K562 (cell line): ENCODE measurements at regions not wholly inside any gene's neighbourhood (a gene's known extent, or its start where the extent isn't known, plus 50 kb on each side); places are given as distances from the start of the nearest gene placed in this dataset.

Source experiments
- CBFA2T3 ChIP-seq: fragments of 450-650 bp; IDR thresholded peaks from 2 replicates; pipeline ENCODE4 v1.6.1; 2017
- CBFB ChIP-seq: sonication (generic); formaldehyde crosslinking; IDR thresholded peaks from 2 replicates; pipeline ENCODE4 v1.4.0; 2020; ENCODE audit warnings: mild to moderate bottlenecking, missing genetic modification reagents
- CHD1 ChIP-seq: fragments of 200-600 bp; sonication (generic); IDR thresholded peaks from one replicate; pipeline ENCODE4 v1.6.1; 2012; ENCODE audit warnings: mild to moderate bottlenecking, moderate library complexity, low read length, inconsistent platforms
- DIDO1 ChIP-seq: fragments of 450-650 bp; IDR thresholded peaks from 2 replicates; pipeline ENCODE4 v1.6.1; 2016; ENCODE audit warnings: low read depth, missing biosample characterization, missing genetic modification characterization
- FOXK2 ChIP-seq, 2 experiments: fragments of 450-650 bp; IDR thresholded peaks in 1 of 2; conservative IDR thresholded peaks in 1 of 2; 2 replicates each; pipeline ENCODE4 v1.6.1; 2016; ENCODE audit warnings: low read depth in 2 of 2, mild to moderate bottlenecking in 1 of 2
- ILF3 ChIP-seq: fragments of 450-650 bp; IDR thresholded peaks from 2 replicates; pipeline ENCODE4 v1.6.1; 2018; ENCODE audit warnings: antibody characterized with exemption, mild to moderate bottlenecking, moderate library complexity, borderline replicate concordance
- MECOM ChIP-seq: fragments of 250-450 bp; sonication (Bioruptor Pico); IDR thresholded peaks from 2 replicates; pipeline ENCODE4 v1.8.0; 2022; ENCODE audit warnings: inconsistent platforms
- MTF1 ChIP-seq: fragments of 250-450 bp; sonication (Bioruptor Pico); IDR thresholded peaks from 2 replicates; pipeline ENCODE4 v1.9.0; 2021; ENCODE audit warnings: moderate library complexity, mild to moderate bottlenecking, inconsistent platforms, borderline replicate concordance
- NFIX ChIP-seq: fragments of 250-450 bp; sonication (Bioruptor Pico); IDR thresholded peaks from 2 replicates; pipeline ENCODE4 v1.4.0; 2020; ENCODE audit warnings: low read depth, mild to moderate bottlenecking, moderate library complexity
- POLR2G ChIP-seq: fragments of 200-400 bp; formaldehyde crosslinking; IDR thresholded peaks from 2 replicates; pipeline ENCODE4 v1.6.1; 2017; ENCODE audit warnings: low read depth, mild to moderate bottlenecking, antibody characterized with exemption, low read length, moderate library complexity
- RBM25 ChIP-seq: fragments of 200-400 bp; formaldehyde crosslinking; IDR thresholded peaks from 2 replicates; pipeline ENCODE4 v1.6.1; 2018; ENCODE audit warnings: low read length, low read depth, moderate library complexity; ENCODE audit not compliant: severe bottlenecking
- SNRNP70 ChIP-seq: fragments of 200-400 bp; formaldehyde crosslinking; optimal IDR thresholded peaks from 2 replicates; pipeline ENCODE3; 2017; ENCODE audit warnings: low read depth, low read length
- TAF15 ChIP-seq: fragments of 200-400 bp; formaldehyde crosslinking; IDR thresholded peaks from 2 replicates; pipeline ENCODE4 v1.6.1; 2017; ENCODE audit warnings: mild to moderate bottlenecking, low read depth, low read length, moderate library complexity
- TAL1 ChIP-seq: fragments of 450-650 bp; IDR thresholded peaks from 2 replicates; pipeline ENCODE4 v1.6.1; 2016; ENCODE audit warnings: mild to moderate bottlenecking
- TOE1 ChIP-seq, 2 experiments: fragments of 450-650 bp in 1 of 2; sonication (generic) in 1 of 2; formaldehyde crosslinking in 1 of 2; IDR thresholded peaks; 2 replicates each; pipeline versions ENCODE4 v1.7.1 to v1.8.0; 2016 to 2022; ENCODE audit warnings: borderline replicate concordance in 2 of 2, mild to moderate bottlenecking in 2 of 2, antibody characterized with exemption in 1 of 2, inconsistent platforms in 1 of 2, low read depth in 1 of 2, missing genetic modification reagents in 1 of 2, moderate library complexity in 1 of 2
- ZBTB8A ChIP-seq: fragments of 450-650 bp; IDR thresholded peaks from 2 replicates; pipeline ENCODE4 v1.6.1; 2018; ENCODE audit warnings: mild to moderate bottlenecking, moderate library complexity; ENCODE audit not compliant: partially characterized antibody
- ZFP30 ChIP-seq: fragments of 250-450 bp; sonication (Bioruptor Pico); IDR thresholded peaks from 2 replicates; pipeline ENCODE4 v1.8.0; 2022; ENCODE audit warnings: moderate library complexity, mild to moderate bottlenecking, inconsistent platforms, borderline replicate concordance
- ZNF133 ChIP-seq: fragments of 250-450 bp; sonication (Bioruptor Pico); IDR thresholded peaks from 2 replicates; pipeline ENCODE4 v1.4.0; 2020; ENCODE audit warnings: mild to moderate bottlenecking
- ZNF263 ChIP-seq: sonication (generic); formaldehyde crosslinking; IDR thresholded peaks from 2 replicates; pipeline ENCODE4 v1.8.0; 2022; ENCODE audit warnings: mild to moderate bottlenecking, missing genetic modification reagents, borderline replicate concordance
- ZNF408 ChIP-seq: fragments of 250-450 bp; sonication (Bioruptor Pico); IDR thresholded peaks from 2 replicates; pipeline ENCODE4 v1.4.0; 2020; ENCODE audit warnings: low read depth, mild to moderate bottlenecking, moderate library complexity
- ZNF644 ChIP-seq: fragments of 200-800 bp; sonication (Bioruptor generic); IDR thresholded peaks from 2 replicates; pipeline ENCODE4 v1.6.1; 2016; ENCODE audit warnings: low read depth, missing genetic modification characterization, missing compliant biosample characterization
- ZNF766 ChIP-seq: fragments of 200-800 bp; sonication (Bioruptor generic); conservative IDR thresholded peaks from 2 replicates; pipeline ENCODE4 v1.6.1; 2016; ENCODE audit warnings: missing genetic modification characterization, missing compliant biosample characterization
- TF ChIP-seq, protein P1 (sequence below): fragments of 200-400 bp; formaldehyde crosslinking; IDR thresholded peaks from 2 replicates; pipeline ENCODE4 v1.6.1; 2017; ENCODE audit warnings: mild to moderate bottlenecking, low read depth, low read length, moderate library complexity
- TF ChIP-seq, protein P2 (sequence below): fragments of 450-650 bp; formaldehyde crosslinking; IDR thresholded peaks from 2 replicates; pipeline ENCODE4 v1.4.0; 2020; ENCODE audit warnings: mild to moderate bottlenecking
- TF ChIP-seq, protein P3 (sequence below), 2 experiments: fragments of 450-650 bp in 1 of 2; sonication (generic) in 1 of 2; formaldehyde crosslinking; conservative IDR thresholded peaks; 2 replicates each; pipeline versions ENCODE4 v1.4.0 to v1.8.1; 2020 to 2022; ENCODE audit warnings: mild to moderate bottlenecking in 1 of 2, missing genetic modification reagents in 1 of 2

DNA sequence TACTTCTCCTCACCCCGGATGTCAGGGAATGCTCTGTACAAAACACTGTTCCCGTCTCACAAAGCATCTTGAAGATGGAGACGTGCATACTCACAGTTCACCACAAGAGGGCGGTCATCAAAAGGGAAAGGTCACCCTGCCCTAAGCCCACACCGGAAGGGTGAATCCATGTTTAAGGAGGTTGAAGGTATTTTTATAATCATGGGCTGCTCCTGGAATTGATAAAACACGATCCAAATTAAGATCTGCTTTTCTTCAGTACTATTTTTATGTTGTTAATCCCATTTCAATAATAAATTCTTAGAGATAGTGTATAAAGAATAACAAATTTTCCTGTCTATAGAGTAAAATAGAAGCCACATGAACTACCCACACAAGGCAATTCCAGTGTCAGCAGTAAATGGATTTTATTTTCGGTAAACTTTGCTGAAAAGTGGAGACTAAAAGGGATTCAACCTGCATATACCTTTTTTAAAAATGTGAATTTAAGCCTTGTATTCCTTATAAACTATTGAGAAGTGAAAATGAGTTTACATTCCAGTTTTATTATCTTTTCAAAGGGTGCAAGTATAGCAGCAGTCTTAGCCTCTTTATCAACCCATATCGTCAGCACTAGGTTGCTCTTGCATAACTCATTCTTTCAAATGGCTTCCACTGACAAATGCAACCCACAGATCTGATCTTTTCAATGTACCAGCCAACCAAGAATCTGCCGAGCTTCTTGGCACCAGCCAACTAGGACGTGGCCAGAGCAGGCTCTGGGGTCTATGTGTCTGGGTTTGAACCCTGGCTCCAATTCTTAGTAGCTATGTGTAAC lies 79.7 kb upstream of the MBOAT1 start (continued):
- TF ChIP-seq CHD1 = no peak
- TF ChIP-seq, protein P1, sequence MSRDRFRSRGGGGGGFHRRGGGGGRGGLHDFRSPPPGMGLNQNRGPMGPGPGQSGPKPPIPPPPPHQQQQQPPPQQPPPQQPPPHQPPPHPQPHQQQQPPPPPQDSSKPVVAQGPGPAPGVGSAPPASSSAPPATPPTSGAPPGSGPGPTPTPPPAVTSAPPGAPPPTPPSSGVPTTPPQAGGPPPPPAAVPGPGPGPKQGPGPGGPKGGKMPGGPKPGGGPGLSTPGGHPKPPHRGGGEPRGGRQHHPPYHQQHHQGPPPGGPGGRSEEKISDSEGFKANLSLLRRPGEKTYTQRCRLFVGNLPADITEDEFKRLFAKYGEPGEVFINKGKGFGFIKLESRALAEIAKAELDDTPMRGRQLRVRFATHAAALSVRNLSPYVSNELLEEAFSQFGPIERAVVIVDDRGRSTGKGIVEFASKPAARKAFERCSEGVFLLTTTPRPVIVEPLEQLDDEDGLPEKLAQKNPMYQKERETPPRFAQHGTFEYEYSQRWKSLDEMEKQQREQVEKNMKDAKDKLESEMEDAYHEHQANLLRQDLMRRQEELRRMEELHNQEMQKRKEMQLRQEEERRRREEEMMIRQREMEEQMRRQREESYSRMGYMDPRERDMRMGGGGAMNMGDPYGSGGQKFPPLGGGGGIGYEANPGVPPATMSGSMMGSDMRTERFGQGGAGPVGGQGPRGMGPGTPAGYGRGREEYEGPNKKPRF = no peak
- no peak for TF ChIP-seq DIDO1 (tag)
- no peak for TF ChIP-seq TAF15
- no peak for TF ChIP-seq NFIX
- no peak for TF ChIP-seq POLR2G
- no peak for TF ChIP-seq ZBTB8A
- no peak for TF ChIP-seq TAL1
- peak in 1 of 2 experiments; percentile 39; a peak in 2 of 4 replicates for TF ChIP-seq FOXK2 (conservative IDR thresholded peaks at IDR 0.05 in 1 of 2, IDR thresholded peaks at IDR 0.05 in 1 of 2; ENCODE audit: low read depth in 2 of 2)
- 0 out of 2 replicates have a peak, but pooled peaks have one; percentile 11 for TF ChIP-seq ZNF766 (CRISPR knock-in tag)
- TF ChIP-seq ZNF133 (CRISPR knock-in tag) = no peak
- no peak for TF ChIP-seq ZNF644
- TF ChIP-seq, protein P2, sequence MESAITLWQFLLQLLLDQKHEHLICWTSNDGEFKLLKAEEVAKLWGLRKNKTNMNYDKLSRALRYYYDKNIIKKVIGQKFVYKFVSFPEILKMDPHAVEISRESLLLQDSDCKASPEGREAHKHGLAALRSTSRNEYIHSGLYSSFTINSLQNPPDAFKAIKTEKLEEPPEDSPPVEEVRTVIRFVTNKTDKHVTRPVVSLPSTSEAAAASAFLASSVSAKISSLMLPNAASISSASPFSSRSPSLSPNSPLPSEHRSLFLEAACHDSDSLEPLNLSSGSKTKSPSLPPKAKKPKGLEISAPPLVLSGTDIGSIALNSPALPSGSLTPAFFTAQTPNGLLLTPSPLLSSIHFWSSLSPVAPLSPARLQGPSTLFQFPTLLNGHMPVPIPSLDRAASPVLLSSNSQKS (CRISPR knock-in tag) = no peak
- TF ChIP-seq MECOM (CRISPR knock-in tag) = no peak
- no peak for TF ChIP-seq ILF3
- peak; percentile 4 for TF ChIP-seq RBM25
- no peak for TF ChIP-seq ZFP30
- TF ChIP-seq SNRNP70 = no peak
- peak; percentile 40; the same call in 1 of the 2 replicates for TF ChIP-seq TOE1 (IDR thresholded peaks at IDR 0.05; ENCODE audit: borderline replicate concordance)
- TF ChIP-seq TOE1 (CRISPR knock-in tag; IDR thresholded peaks at IDR 0.05; ENCODE audit: borderline replicate concordance, low read depth) = no peak
- no peak for TF ChIP-seq CBFA2T3
- TF ChIP-seq ZNF263 (CRISPR knock-in tag) = no peak
- TF ChIP-seq MTF1 = no peak
- TF ChIP-seq, protein P3, sequence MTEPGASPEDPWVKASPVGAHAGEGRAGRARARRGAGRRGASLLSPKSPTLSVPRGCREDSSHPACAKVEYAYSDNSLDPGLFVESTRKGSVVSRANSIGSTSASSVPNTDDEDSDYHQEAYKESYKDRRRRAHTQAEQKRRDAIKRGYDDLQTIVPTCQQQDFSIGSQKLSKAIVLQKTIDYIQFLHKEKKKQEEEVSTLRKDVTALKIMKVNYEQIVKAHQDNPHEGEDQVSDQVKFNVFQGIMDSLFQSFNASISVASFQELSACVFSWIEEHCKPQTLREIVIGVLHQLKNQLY (CRISPR knock-in tag; conservative IDR thresholded peaks at IDR 0.05) = no peak
- no peak for TF ChIP-seq ZNF408 (CRISPR knock-in tag)
- TF ChIP-seq CBFB (CRISPR knock-in tag) = no peak
